Activated CD8-positive, alpha-beta T cell treated with anti-CD3 and anti-CD28 coated beads for 36 hours (primary cell): ENCODE measurements at regions not wholly inside any gene's neighbourhood (a gene's known extent, or its start where the extent isn't known, plus 50 kb on each side); places are given as distances from the start of the nearest gene placed in this dataset.

Source experiments
- ATAC-seq: fragments of 200-7000 bp; cut with Tn5 transposase; one replicate; pipeline ENCODE4 v1.10.0; 2021; ENCODE audit warnings: mild to moderate bottlenecking, moderate library complexity
- CTCF ChIA-PET: fragments of 350-600 bp; sonication (Branson Sonifier 250); formaldehyde crosslinking; loops from one replicate; lab custom pipeline; 2021; ENCODE audit warnings: antibody characterized with exemption; lab: Charles Lee
- POLR2A ChIA-PET: fragments of 350-600 bp; sonication (Branson Sonifier 250); formaldehyde crosslinking; loops from one replicate; lab custom pipeline; 2021; ENCODE audit warnings: antibody characterized with exemption; lab: Charles Lee
- DNase-seq: peaks from one replicate; pipeline ENCODE4 v3.0.0-alpha.2; 2020
- H3K27ac Mint-ChIP-seq: one replicate; pipeline ENCODE4 v1.8.0; 2021; ENCODE audit warnings: mild to moderate bottlenecking, mixed read lengths
- H3K27me3 Mint-ChIP-seq: one replicate; pipeline ENCODE4 v1.8.0; 2021; ENCODE audit warnings: mixed read lengths
- H3K36me3 Mint-ChIP-seq: one replicate; pipeline ENCODE4 v1.8.0; 2021; ENCODE audit warnings: low read depth, mixed read lengths
- H3K4me1 Mint-ChIP-seq: one replicate; pipeline ENCODE4 v1.8.0; 2021; ENCODE audit warnings: low read depth, mixed read lengths
- H3K4me3 Mint-ChIP-seq: one replicate; pipeline ENCODE4 v1.8.0; 2021; ENCODE audit warnings: mild to moderate bottlenecking, moderate library complexity, mixed read lengths
- H3K9me3 Mint-ChIP-seq: one replicate; pipeline ENCODE4 v1.8.0; 2021; ENCODE audit warnings: mixed read lengths
- intact Hi-C: fragments of 100-400 bp; cut with micrococcal nuclease; formaldehyde crosslinking; loops from one replicate; pipeline ENCODE4 v1.10.0; 2022
- TF ChIP-seq, protein P1 (sequence below): fragments of 200-600 bp; IDR thresholded peaks from one replicate; pipeline ENCODE4 v1.8.0; 2022; ENCODE audit warnings: antibody characterized with exemption, mild to moderate bottlenecking

DNA sequence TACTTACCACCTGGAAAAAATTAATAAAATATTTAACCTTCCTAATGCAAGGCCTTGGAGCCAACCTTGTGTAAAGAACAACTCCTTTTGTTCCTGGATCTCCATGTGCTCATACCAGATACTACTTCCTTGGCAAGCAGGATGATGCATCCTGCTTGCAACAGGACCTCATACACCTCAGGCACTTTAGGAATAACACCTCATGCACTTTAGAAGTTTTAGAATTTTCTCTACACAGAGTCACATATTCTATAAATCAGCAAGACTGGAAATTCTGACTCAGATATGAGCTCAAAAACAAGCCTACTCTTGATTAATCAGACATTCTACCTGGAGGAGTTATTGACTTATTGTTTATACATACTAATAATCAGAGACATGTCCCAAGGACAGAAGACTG lies 209.6 kb upstream of the CDH10 start:
- Mint-ChIP-seq H3K36me3 (no peaks in the 10 kb centered on the region), H3K4me3 (no peak overlapping the region), H3K4me1 (no peaks in the 10 kb centered on the region), H3K27ac (no peak overlapping the region), H3K9me3 (peaks cover 14% of the 10 kb centered on the region), H3K27me3 (no peaks in the 10 kb centered on the region)
- ATAC-seq = no peak
- ChIA-PET POLR2A (no interaction called here), CTCF (no interaction called here)
- DNase-seq = no peak
- intact Hi-C loops = no loop called here
- TF ChIP-seq, protein P1, sequence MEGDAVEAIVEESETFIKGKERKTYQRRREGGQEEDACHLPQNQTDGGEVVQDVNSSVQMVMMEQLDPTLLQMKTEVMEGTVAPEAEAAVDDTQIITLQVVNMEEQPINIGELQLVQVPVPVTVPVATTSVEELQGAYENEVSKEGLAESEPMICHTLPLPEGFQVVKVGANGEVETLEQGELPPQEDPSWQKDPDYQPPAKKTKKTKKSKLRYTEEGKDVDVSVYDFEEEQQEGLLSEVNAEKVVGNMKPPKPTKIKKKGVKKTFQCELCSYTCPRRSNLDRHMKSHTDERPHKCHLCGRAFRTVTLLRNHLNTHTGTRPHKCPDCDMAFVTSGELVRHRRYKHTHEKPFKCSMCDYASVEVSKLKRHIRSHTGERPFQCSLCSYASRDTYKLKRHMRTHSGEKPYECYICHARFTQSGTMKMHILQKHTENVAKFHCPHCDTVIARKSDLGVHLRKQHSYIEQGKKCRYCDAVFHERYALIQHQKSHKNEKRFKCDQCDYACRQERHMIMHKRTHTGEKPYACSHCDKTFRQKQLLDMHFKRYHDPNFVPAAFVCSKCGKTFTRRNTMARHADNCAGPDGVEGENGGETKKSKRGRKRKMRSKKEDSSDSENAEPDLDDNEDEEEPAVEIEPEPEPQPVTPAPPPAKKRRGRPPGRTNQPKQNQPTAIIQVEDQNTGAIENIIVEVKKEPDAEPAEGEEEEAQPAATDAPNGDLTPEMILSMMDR = no peak

DNA sequence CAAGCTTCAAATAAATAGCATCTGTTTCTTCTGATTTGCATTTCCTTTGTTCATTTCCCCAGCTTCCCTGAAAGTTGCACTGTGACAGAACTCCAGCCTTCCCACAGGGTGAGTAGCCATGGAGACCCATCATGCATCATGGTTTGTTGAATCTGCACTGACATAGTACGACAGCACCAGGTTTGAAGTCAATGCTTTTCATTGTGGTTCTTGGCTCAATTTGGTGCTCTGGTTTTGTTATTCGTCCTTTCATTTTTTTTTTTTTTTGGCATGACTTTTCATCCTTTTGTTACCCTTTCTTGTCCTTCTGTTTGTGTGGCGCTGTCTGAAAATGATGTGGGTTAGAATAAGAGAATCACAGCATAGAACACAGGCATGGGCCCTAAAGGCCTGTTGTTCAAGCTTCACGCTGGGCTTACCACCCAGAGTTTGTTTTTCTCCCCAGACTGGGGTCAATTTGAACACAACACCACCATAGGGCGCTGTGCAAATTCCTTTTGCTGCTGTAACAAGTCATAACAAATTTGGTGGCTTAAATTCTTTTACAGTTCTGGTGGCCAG lies 206.2 kb upstream of the CDH10 start:
- Mint-ChIP-seq H3K27ac (no peak overlapping the region), H3K27me3 (no peaks in the 10 kb centered on the region), H3K4me1 (no peaks in the 10 kb centered on the region), H3K4me3 (no peak overlapping the region), H3K9me3 (peaks cover 24% of the 10 kb centered on the region), H3K36me3 (no peaks in the 10 kb centered on the region)
- intact Hi-C loops = no loop called here
- ATAC-seq (no peak), DNase-seq (no peak)
- TF ChIP-seq, protein P1 = no peak
- POLR2A ChIA-PET = no interaction called here
- CTCF ChIA-PET = no interaction called here

DNA sequence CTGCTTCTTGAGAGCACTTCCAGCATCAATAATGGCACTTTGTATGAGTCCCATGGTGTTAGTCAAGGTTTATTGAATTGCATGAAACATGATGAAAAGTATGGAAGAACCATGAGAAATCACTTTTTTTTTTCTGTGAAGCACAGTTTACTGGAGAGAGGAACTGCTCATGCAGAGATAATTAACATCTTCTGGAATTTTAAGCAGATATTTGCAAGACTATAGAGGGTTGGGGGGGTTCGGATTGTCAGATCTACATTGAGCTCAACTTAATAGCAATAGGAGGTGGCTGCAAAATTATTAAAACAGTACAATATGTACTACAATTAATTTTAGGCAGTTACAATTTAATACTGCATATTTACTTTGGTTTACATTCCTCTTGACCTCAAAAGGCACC lies 204.4 kb upstream of the CDH10 start:
- no peaks in the 10 kb centered on the region for H3K4me1 Mint-ChIP-seq
- no peak overlapping the region for H3K27ac Mint-ChIP-seq
- POLR2A ChIA-PET = no interaction called here
- no peak overlapping the region for H3K4me3 Mint-ChIP-seq
- peaks cover 17% of the 10 kb centered on the region for H3K9me3 Mint-ChIP-seq
- CTCF ChIA-PET = no interaction called here
- H3K36me3 Mint-ChIP-seq = no peaks in the 10 kb centered on the region
- H3K27me3 Mint-ChIP-seq = no peaks in the 10 kb centered on the region
- DNase-seq (no peak), ATAC-seq (no peak)
- TF ChIP-seq, protein P1 = no peak
- intact Hi-C loops = no loop called here

DNA sequence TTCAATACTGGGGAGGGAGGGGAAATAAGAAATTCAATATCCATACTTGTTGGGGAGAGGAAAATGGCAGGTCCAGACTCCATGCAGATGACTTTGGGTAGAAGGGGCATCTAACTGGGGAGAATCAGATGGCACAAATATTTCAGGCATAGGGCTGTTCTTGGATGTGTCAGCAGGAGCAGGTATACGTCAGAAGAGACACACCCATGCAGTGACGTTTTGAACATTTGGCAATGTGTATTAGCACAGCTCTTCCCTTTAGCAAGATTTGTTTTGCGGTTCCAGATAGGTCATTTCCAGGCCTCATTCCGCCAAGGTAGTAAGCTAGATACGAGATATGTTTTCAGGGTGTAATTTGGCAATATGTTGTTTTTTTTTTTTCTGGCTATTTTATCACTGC lies 187.2 kb upstream of the CDH10 start:
- no peak overlapping the region for H3K4me3 Mint-ChIP-seq
- H3K27ac Mint-ChIP-seq = no peak overlapping the region
- intact Hi-C loops = no loop called here
- no peaks in the 10 kb centered on the region for H3K4me1 Mint-ChIP-seq
- POLR2A ChIA-PET = no interaction called here
- ATAC-seq (no peak), DNase-seq (no peak)
- H3K36me3 Mint-ChIP-seq = no peaks in the 10 kb centered on the region
- CTCF ChIA-PET = no interaction called here
- TF ChIP-seq, protein P1 = no peak
- no peaks in the 10 kb centered on the region for H3K27me3 Mint-ChIP-seq
- peaks cover 10% of the 10 kb centered on the region for H3K9me3 Mint-ChIP-seq

DNA sequence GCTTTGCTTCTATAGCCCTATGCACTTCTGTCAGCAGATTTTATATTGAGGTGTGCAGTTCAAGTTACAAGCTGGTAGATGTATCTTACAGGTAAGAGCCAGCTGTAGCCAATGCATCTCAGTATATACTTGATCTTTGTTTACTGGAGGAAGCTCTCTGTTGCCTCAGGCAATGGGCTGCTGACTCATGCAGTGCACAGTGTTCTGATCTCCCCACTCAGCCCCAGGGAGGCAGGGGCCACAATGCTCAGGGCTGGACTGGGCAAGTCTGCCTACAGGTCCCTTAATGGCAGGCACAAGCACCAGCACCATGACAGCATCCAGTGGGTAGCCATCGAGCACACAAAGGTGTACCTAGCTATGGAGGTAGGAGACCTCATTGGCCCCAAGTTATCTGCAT lies 178.8 kb upstream of the CDH10 start:
- Mint-ChIP-seq H3K9me3 (peaks cover 16% of the 10 kb centered on the region), H3K4me1 (no peaks in the 10 kb centered on the region), H3K36me3 (no peaks in the 10 kb centered on the region), H3K4me3 (no peak overlapping the region), H3K27me3 (no peaks in the 10 kb centered on the region), H3K27ac (no peak overlapping the region)
- CTCF ChIA-PET = no interaction called here
- intact Hi-C loops = no loop called here
- no peak for ATAC-seq
- POLR2A ChIA-PET = no interaction called here
- no peak for DNase-seq
- TF ChIP-seq, protein P1 = no peak
